Trophoblast cell (in vitro differentiated cells and primary cell): ENCODE measurements at regions not wholly inside any gene's neighbourhood (a gene's known extent, or its start where the extent isn't known, plus 50 kb on each side); places are given as distances from the start of the nearest gene placed in this dataset.
A peak's percentile ranks its signal among the peaks of the same experiment; 100 is the strongest.

ENCODE experiments used
- DNase-seq, 2 donors: peaks; one replicate each; pipeline ENCODE4 v3.0.0-alpha.2; 2016
- H2AFZ ChIP-seq: 2 replicates; pipeline ENCODE4 v1.6.1; 2013; ENCODE audit warnings: low read length, moderate library complexity, mild to moderate bottlenecking; ENCODE audit not compliant: insufficient read depth, poor library complexity
- H2AK5ac ChIP-seq: 2 replicates; pipeline ENCODE4 v1.6.1; 2013; ENCODE audit warnings: mild to moderate bottlenecking, low read length
- H2BK120ac ChIP-seq: 2 replicates; pipeline ENCODE4 v1.6.1; 2013; ENCODE audit warnings: low read length, mild to moderate bottlenecking, moderate library complexity; ENCODE audit not compliant: insufficient read depth, poor library complexity
- H2BK12ac ChIP-seq: 2 replicates; pipeline ENCODE4 v1.6.1; 2013; ENCODE audit warnings: mild to moderate bottlenecking, low read length, moderate library complexity
- H2BK5ac ChIP-seq: 2 replicates; pipeline ENCODE4 v1.6.1; 2013; ENCODE audit warnings: low read length, low read depth, moderate library complexity, mild to moderate bottlenecking; ENCODE audit not compliant: poor library complexity
- H3K14ac ChIP-seq: 2 replicates; pipeline ENCODE4 v1.6.1; 2013; ENCODE audit warnings: mild to moderate bottlenecking, low read length
- H3K18ac ChIP-seq: 2 replicates; pipeline ENCODE4 v1.6.1; 2013; ENCODE audit warnings: mild to moderate bottlenecking, low read length
- H3K23ac ChIP-seq: 2 replicates; pipeline ENCODE4 v1.6.1; 2013; ENCODE audit warnings: low read length
- H3K27ac ChIP-seq: 2 replicates; pipeline ENCODE4 v1.5.1; 2013; ENCODE audit warnings: low read depth, mild to moderate bottlenecking, inconsistent platforms, low read length, moderate library complexity
- H3K27me3 ChIP-seq: 2 replicates; pipeline ENCODE4 v1.6.1; 2013; ENCODE audit warnings: inconsistent platforms, mild to moderate bottlenecking, low read length, moderate library complexity; ENCODE audit not compliant: insufficient read depth
- H3K36me3 ChIP-seq, 2 experiments: 1 replicate in 1 of 2; 2 replicates in 1 of 2; pipeline ENCODE4 v1.6.1; 2013; ENCODE audit warnings: low read length in 2 of 2, mild to moderate bottlenecking in 2 of 2, moderate library complexity in 1 of 2; ENCODE audit not compliant: insufficient read depth in 2 of 2, control insufficient read depth in 1 of 2
- H3K4ac ChIP-seq: 2 replicates; pipeline ENCODE4 v1.6.1; 2013; ENCODE audit warnings: low read depth, mild to moderate bottlenecking, low read length, moderate library complexity
- H3K4me1 ChIP-seq, 2 experiments: 1 replicate in 1 of 2; 2 replicates in 1 of 2; pipeline ENCODE4 v1.6.1; 2013; ENCODE audit warnings: low read length in 2 of 2, mild to moderate bottlenecking in 2 of 2, moderate library complexity in 1 of 2; ENCODE audit not compliant: insufficient read depth in 2 of 2, control insufficient read depth in 1 of 2
- H3K4me2 ChIP-seq: 2 replicates; pipeline ENCODE4 v1.6.1; 2013; ENCODE audit warnings: inconsistent platforms, mild to moderate bottlenecking, low read length, moderate library complexity
- H3K4me3 ChIP-seq: 2 replicates; pipeline ENCODE4 v1.5.1; 2013; ENCODE audit warnings: mild to moderate bottlenecking, low read depth, low read length, inconsistent platforms
- H3K79me1 ChIP-seq: one replicate; pipeline ENCODE4 v1.6.1; 2013; ENCODE audit warnings: low read length
- H3K79me2 ChIP-seq: 2 replicates; pipeline ENCODE4 v1.6.1; 2013; ENCODE audit warnings: low read length, mild to moderate bottlenecking; ENCODE audit not compliant: control insufficient read depth, insufficient read depth, poor library complexity
- H3K9ac ChIP-seq: 2 replicates; pipeline ENCODE4 v1.6.1; 2013; ENCODE audit warnings: mild to moderate bottlenecking, low read length
- H3K9me3 ChIP-seq: 2 replicates; pipeline ENCODE4 v1.6.1; 2013; ENCODE audit warnings: low read depth, mild to moderate bottlenecking, control low read depth, inconsistent platforms, low read length; ENCODE audit not compliant: insufficient read depth
- H4K12ac ChIP-seq: 2 replicates; pipeline ENCODE4 v1.6.1; 2013; ENCODE audit warnings: low read depth, mild to moderate bottlenecking, low read length, moderate library complexity
- H4K8ac ChIP-seq: 2 replicates; pipeline ENCODE4 v1.6.1; 2013; ENCODE audit warnings: low read depth, mild to moderate bottlenecking, low read length, moderate library complexity
- H4K91ac ChIP-seq: one replicate; pipeline ENCODE4 v1.6.1; 2013; ENCODE audit warnings: low read depth, mild to moderate bottlenecking, low read length, moderate library complexity
- WGBS: extraction: QIAGEN DNeasy Blood & Tissue Kit; methylation state at CpG from one replicate; pipeline ENCODE4 v1.1.7; 2013; ENCODE audit warnings: missing lambda C conversion rate; ENCODE audit not compliant: insufficient read length, insufficient coverage; ENCODE audit errors: extremely low coverage; 5-methylcytosine and 5-hydroxymethylcytosine counted together

DNA sequence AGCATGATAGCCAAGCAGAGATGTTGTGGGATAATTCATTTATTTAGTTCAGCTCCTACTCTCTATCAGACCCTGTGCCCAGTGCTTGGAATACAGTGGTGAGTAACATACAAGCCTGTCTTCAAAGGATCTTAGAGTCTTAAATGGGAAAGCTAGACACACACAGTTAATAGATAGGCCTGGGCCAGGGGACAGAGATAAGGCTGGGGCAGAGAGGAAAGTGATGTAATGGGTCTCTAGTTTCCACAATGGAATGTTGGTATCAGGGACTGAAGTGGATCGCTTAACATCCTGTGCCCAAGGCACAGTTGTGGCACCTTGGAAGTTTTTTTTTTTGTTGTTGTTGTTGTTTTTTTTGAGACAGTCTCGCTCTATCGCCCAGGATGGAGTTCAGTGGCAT, 79.9 kb upstream of the POLG start:
- H3K9me3 ChIP-seq = peaks cover 5% of the 10 kb centered on the region
- H3K14ac ChIP-seq = no peak overlapping the region
- H4K12ac ChIP-seq = no peak overlapping the region
- H3K4me3 ChIP-seq = no peak overlapping the region
- H3K79me2 ChIP-seq = no peaks in the 10 kb centered on the region
- H3K18ac ChIP-seq = no peak overlapping the region
- H2BK5ac ChIP-seq = no peak overlapping the region
- no peak overlapping the region for H3K4ac ChIP-seq
- no peak overlapping the region for H3K4me2 ChIP-seq
- no peak overlapping the region for H2AK5ac ChIP-seq
- no peak overlapping the region for H2BK12ac ChIP-seq
- no peak overlapping the region for H4K91ac ChIP-seq
- no peaks in the 10 kb centered on the region for H3K36me3 ChIP-seq
- H2AFZ ChIP-seq = no peak overlapping the region
- peaks cover 0 to 2% of the 10 kb centered on the region in 2 experiments for H3K4me1 ChIP-seq
- peak in 1 of 2 donors; percentile 34 for DNase-seq
- no CpG with 5 or more reads among the region's 3 CpGs for WGBS
- H2BK120ac ChIP-seq = no peak overlapping the region
- no peaks in the 10 kb centered on the region for H3K79me1 ChIP-seq
- H3K27me3 ChIP-seq = peaks cover 67% of the 10 kb centered on the region
- H3K9ac ChIP-seq = no peak overlapping the region
- no peak overlapping the region for H3K23ac ChIP-seq
- H3K27ac ChIP-seq = no peak overlapping the region
- no peak overlapping the region for H4K8ac ChIP-seq

DNA sequence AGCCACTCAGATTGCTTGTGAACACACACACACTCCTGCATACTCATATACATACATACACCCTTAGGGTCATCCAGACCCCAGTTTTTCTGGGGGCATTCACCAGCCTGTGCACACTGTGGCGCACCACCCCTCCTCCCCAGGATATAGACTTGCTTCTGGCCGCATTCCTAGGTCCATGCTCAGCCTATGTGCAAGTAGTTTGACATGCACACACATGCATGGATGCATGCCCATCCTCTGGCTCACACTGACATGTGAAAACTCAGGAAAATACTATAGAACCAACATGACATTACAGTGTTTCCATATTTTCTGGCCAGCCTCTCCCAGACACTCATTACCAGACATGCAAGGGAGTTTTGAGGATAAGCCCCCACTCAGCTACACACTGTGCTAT, 79.3 kb upstream of the POLG start:
- Histone ChIP-seq H3K36me3 (no peaks in the 10 kb centered on the region), H3K4me3 (no peak overlapping the region)

DNA sequence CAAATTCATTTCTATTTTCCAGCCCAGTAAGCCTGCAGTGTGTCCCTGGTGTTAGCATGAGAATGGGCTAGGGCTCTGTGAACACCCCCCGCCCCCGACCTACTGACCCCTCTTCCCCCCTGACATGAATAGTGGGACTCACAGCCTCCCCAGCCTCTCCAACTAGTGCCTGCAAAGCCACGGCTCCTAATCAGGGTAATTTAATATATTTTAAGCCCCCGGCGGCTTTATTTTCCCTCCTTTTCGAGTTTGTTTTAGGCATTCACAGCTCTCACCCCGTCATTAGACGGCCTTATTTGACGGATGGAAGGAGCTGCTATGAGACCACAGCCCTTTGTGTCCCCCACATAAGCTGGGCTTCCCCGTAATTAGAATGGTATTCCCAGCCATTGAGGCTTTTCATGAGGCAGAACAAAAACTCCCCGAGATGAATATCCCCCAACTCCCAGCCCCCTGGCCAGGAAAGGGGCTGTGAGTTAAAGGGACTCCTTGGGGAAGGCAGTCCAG, 78.3 kb upstream of the POLG start:
- no peak overlapping the region for H3K9ac ChIP-seq
- H3K9me3 ChIP-seq = peaks cover 5% of the 10 kb centered on the region
- H3K4me2 ChIP-seq = no peak overlapping the region
- H2BK120ac ChIP-seq = no peak overlapping the region
- no peak overlapping the region for H3K27ac ChIP-seq
- H2AFZ ChIP-seq = no peak overlapping the region
- H2BK5ac ChIP-seq = no peak overlapping the region
- H3K79me2 ChIP-seq = no peaks in the 10 kb centered on the region
- H3K4me3 ChIP-seq = no peak overlapping the region
- no peaks in the 10 kb centered on the region for H3K36me3 ChIP-seq
- no peak overlapping the region for H2BK12ac ChIP-seq
- H3K14ac ChIP-seq = no peak overlapping the region
- no peak for DNase-seq
- peaks cover 0 to 2% of the 10 kb centered on the region in 2 experiments for H3K4me1 ChIP-seq
- H4K91ac ChIP-seq = no peak overlapping the region
- WGBS = no CpG with 5 or more reads among the region's 11 CpGs
- no peaks in the 10 kb centered on the region for H3K79me1 ChIP-seq
- no peak overlapping the region for H3K18ac ChIP-seq
- no peak overlapping the region for H4K12ac ChIP-seq
- no peak overlapping the region for H4K8ac ChIP-seq
- H2AK5ac ChIP-seq = no peak overlapping the region
- peaks cover 77% of the 10 kb centered on the region for H3K27me3 ChIP-seq
- no peak overlapping the region for H3K23ac ChIP-seq
- H3K4ac ChIP-seq = no peak overlapping the region

More for the DNA sequence above, 79.3 kb upstream of the POLG start:
- Histone ChIP-seq H3K4me1 (peaks cover 0 to 2% of the 10 kb centered on the region in 2 experiments), H3K4ac (no peak overlapping the region), H4K8ac (no peak overlapping the region), H3K18ac (no peak overlapping the region), H3K14ac (no peak overlapping the region), H3K23ac (no peak overlapping the region), H3K9me3 (peaks cover 7% of the 10 kb centered on the region), H3K79me1 (no peaks in the 10 kb centered on the region), H2BK120ac (no peak overlapping the region), H3K27ac (no peak overlapping the region), H2BK12ac (no peak overlapping the region), H3K9ac (no peak overlapping the region), H3K4me2 (no peak overlapping the region), H3K27me3 (peaks cover 74% of the 10 kb centered on the region), H4K91ac (no peak overlapping the region), H2AK5ac (no peak overlapping the region), H3K79me2 (no peaks in the 10 kb centered on the region), H4K12ac (no peak overlapping the region), H2BK5ac (no peak overlapping the region), H2AFZ (no peak overlapping the region)
- peak; percentile 28 to 58 for DNase-seq
- WGBS = no CpG with 5 or more reads among the region's 2 CpGs

DNA sequence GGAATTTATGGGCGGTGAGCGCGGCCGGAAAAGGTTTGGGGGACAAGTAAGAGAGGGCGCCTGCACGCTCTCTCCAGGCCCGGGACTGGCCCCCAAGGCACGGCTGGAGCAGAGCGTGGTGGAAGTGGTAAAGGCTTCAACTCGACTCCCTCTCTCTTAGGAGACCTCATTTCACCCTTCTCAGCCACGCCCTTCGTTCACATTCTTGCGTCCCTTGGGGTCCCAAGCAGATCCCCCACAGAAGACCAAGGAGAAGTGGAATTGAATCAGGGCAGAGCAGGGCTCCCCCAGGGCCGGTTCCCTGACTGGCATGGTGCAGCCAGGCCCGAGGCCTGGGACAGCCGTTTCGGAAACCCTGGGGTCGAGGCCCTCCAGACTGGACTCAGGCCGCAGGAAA, 75.4 kb upstream of the POLG start:
- Histone ChIP-seq H2AK5ac (no peak overlapping the region), H3K36me3 (no peaks in the 10 kb centered on the region), H3K9me3 (peaks cover 4% of the 10 kb centered on the region), H2BK5ac (no peak overlapping the region), H2AFZ (no peak overlapping the region), H3K18ac (no peak overlapping the region), H3K27me3 (peaks cover 90% of the 10 kb centered on the region), H3K27ac (no peak overlapping the region), H3K4me1 (peaks cover 2 to 7% of the 10 kb centered on the region in 2 experiments), H2BK120ac (no peak overlapping the region), H4K8ac (no peak overlapping the region), H4K91ac (no peak overlapping the region), H3K14ac (no peak overlapping the region), H3K79me2 (no peaks in the 10 kb centered on the region), H3K23ac (no peak overlapping the region), H3K4ac (no peak overlapping the region), H3K4me2 (no peak overlapping the region), H3K79me1 (no peaks in the 10 kb centered on the region), H2BK12ac (no peak overlapping the region), H3K4me3 (no peak overlapping the region), H3K9ac (no peak overlapping the region), H4K12ac (no peak overlapping the region)
- DNase-seq = no peak
- WGBS = no CpG with 5 or more reads among the region's 19 CpGs
